Left forelimb (tissue), 1 donor: ENCODE measurements at regions not wholly inside any gene's neighbourhood (a gene's known extent, or its start where the extent isn't known, plus 50 kb on each side); places are given as distances from the start of the nearest gene placed in this dataset.
"Not testable (repeated sequence)": the region's sequence is repeated elsewhere in the genome, so short reads cannot be mapped to it uniquely, and the experiment has no call there.

Source experiments
- DNase-seq: peaks from one replicate; pipeline ENCODE4 v3.0.0-alpha.2; 2018; ENCODE audit warnings: low spot score

- DNase-seq: no peak
These were observed 425.8 kb upstream of the FOXG1 start for GRCh38 chr14:28340816-28341215.

GRCh38 chr14:28344381-28344780 is 422.2 kb upstream of the FOXG1 start:
- DNase-seq: no peak

- DNase-seq: no peak
These were observed 417.8 kb upstream of the FOXG1 start for GRCh38 chr14:28348797-28349196.

GRCh38 chr14:28356819-28357218 is 409.8 kb upstream of the FOXG1 start:
- no peak for DNase-seq

- no peak for DNase-seq
These were observed 405.1 kb upstream of the FOXG1 start for GRCh38 chr14:28361486-28361885.

GRCh38 chr14:28365510-28365909 is 401.1 kb upstream of the FOXG1 start:
- DNase-seq: no peak

- no peak for DNase-seq
These were observed 392.9 kb upstream of the FOXG1 start for GRCh38 chr14:28373721-28374120.

GRCh38 chr14:28375295-28375694 is 391.3 kb upstream of the FOXG1 start:
- DNase-seq: no peak

GRCh38 chr14:28381656-28382055 is 384.9 kb upstream of the FOXG1 start:
- no peak for DNase-seq

- DNase-seq: no peak
These were observed 384.0 kb upstream of the FOXG1 start for GRCh38 chr14:28382444-28383190.

GRCh38 chr14:28398506-28398905 is 368.1 kb upstream of the FOXG1 start:
- no peak for DNase-seq

GRCh38 chr14:28401705-28402104 is 364.9 kb upstream of the FOXG1 start:
- not testable (repeated sequence) for DNase-seq

- no peak for DNase-seq
These were observed 360.4 kb upstream of the FOXG1 start for GRCh38 chr14:28406196-28406595.

GRCh38 chr14:28407031-28407825 is 359.4 kb upstream of the FOXG1 start:
- no peak for DNase-seq

- DNase-seq: no peak
These were observed 358.6 kb upstream of the FOXG1 start for GRCh38 chr14:28407996-28408395.

- no peak for DNase-seq
These were observed 354.5 kb upstream of the FOXG1 start for GRCh38 chr14:28412077-28412476.

GRCh38 chr14:28426960-28427359 is 339.6 kb upstream of the FOXG1 start:
- no peak for DNase-seq

GRCh38 chr14:28436821-28437220 is 329.8 kb upstream of the FOXG1 start:
- DNase-seq: no peak

GRCh38 chr14:28461389-28461788 is 305.2 kb upstream of the FOXG1 start:
- DNase-seq: no peak

- DNase-seq: no peak
These were observed 299.0 kb upstream of the FOXG1 start for GRCh38 chr14:28467611-28468010.

GRCh38 chr14:28468191-28469151 is 298.1 kb upstream of the FOXG1 start:
- DNase-seq: no peak
